Endothelial cell of umbilical vein (primary cell): ENCODE measurements at regions not wholly inside any gene's neighbourhood (a gene's known extent, or its start where the extent isn't known, plus 50 kb on each side); places are given as distances from the start of the nearest gene placed in this dataset.

Experiments used
- BruUV-seq: library from RNA; stranded (reverse); fragments of 400-500 nt; replicated peaks from 2 replicates; lab custom pipeline; 2021; lab: Mats Ljungman, UMichigan
- CTCF ChIA-PET: fragments of 300-600, 350-600 bp; sonication (Branson Sonifier 250); formaldehyde crosslinking; loops from one replicate; lab custom pipeline; 2021; ENCODE audit warnings: antibody characterized with exemption, inconsistent platforms; lab: Charles Lee
- POLR2A ChIA-PET: fragments of 300-600, 350-600 bp; sonication (Branson Sonifier 250); formaldehyde crosslinking; loops from one replicate; lab custom pipeline; 2021; ENCODE audit warnings: antibody characterized with exemption, inconsistent platforms; lab: Charles Lee
- DNase-seq: peaks from one replicate; pipeline ENCODE4 v3.0.0-alpha.2; 2011; ENCODE audit warnings: low read depth, low spot score
- FAIRE-seq: peaks from 2 replicates; lab custom pipeline; 2011; peaks lifted over from hg19 to GRCh38; lab: Jason Lieb, UNC
- H2AFZ ChIP-seq: 2 replicates; pipeline ENCODE4 v1.6.0; 2012; ENCODE audit warnings: low read depth, low read length, control low read depth, inconsistent platforms
- H3K27ac ChIP-seq: 2 replicates; pipeline ENCODE4 v1.5.1; 2011; ENCODE audit warnings: low read depth, mild to moderate bottlenecking, control low read depth, low read length, moderate library complexity; ENCODE audit not compliant: insufficient read depth
- H3K27me3 ChIP-seq, 2 experiments: 2 replicates each; pipeline versions ENCODE4 v1.6.0 to v1.6.1; 2011; ENCODE audit warnings: low read length in 2 of 2, mixed read lengths in 1 of 2; ENCODE audit not compliant: control insufficient read depth in 2 of 2, insufficient read depth in 2 of 2
- H3K36me3 ChIP-seq, 2 experiments: 2 replicates in 1 of 2; 3 replicates in 1 of 2; pipeline ENCODE4 v1.5.1; 2011; ENCODE audit warnings: low read length in 2 of 2, mild to moderate bottlenecking in 1 of 2, moderate library complexity in 1 of 2; ENCODE audit not compliant: control insufficient read depth in 2 of 2, insufficient read depth in 2 of 2; ENCODE audit errors: extremely low read depth in 1 of 2
- H3K4me1 ChIP-seq: 3 replicates; pipeline ENCODE4 v1.5.1; 2011; ENCODE audit warnings: mild to moderate bottlenecking, low read length; ENCODE audit not compliant: control insufficient read depth, insufficient read depth; ENCODE audit errors: extremely low read depth
- H3K4me2 ChIP-seq: 2 replicates; pipeline ENCODE4 v1.6.1; 2011; ENCODE audit warnings: low read length, control low read depth, mixed read lengths; ENCODE audit not compliant: insufficient read depth
- H3K4me3 ChIP-seq, 3 experiments: fragments of 200-600 bp in 1 of 3; sonication (generic), shearing (Covaris generic) in 1 of 3; replicated peaks in 1 of 3; 2 replicates each; pipeline ENCODE4 v1.5.1; 2011 to 2016; ENCODE audit warnings: control low read depth in 3 of 3, low read length in 3 of 3, mild to moderate bottlenecking in 2 of 3, inconsistent platforms in 1 of 3, low read depth in 1 of 3, moderate library complexity in 1 of 3; ENCODE audit not compliant: insufficient read depth in 1 of 3
- H3K79me2 ChIP-seq: 2 replicates; pipeline ENCODE4 v1.6.0; 2012; ENCODE audit warnings: low read length, inconsistent platforms; ENCODE audit not compliant: control insufficient read depth, insufficient read depth
- H3K9ac ChIP-seq: replicated peaks from 2 replicates; pipeline ENCODE3; 2011; ENCODE audit warnings: low read length, control low read depth; ENCODE audit not compliant: insufficient read depth; ENCODE audit errors: extremely low read depth
- H3K9me1 ChIP-seq: replicated peaks from 3 replicates; pipeline ENCODE4 v1.6.0; 2011; ENCODE audit warnings: mild to moderate bottlenecking, low read length; ENCODE audit not compliant: control insufficient read depth, insufficient read depth; ENCODE audit errors: extremely low read depth
- H3K9me3 ChIP-seq: replicated peaks from 2 replicates; pipeline ENCODE4 v1.5.1; 2012; ENCODE audit warnings: low read length, inconsistent platforms; ENCODE audit not compliant: control insufficient read depth, insufficient read depth
- H4K20me1 ChIP-seq: replicated peaks from 2 replicates; pipeline ENCODE3; 2011; ENCODE audit warnings: mild to moderate bottlenecking, low read length; ENCODE audit not compliant: control insufficient read depth, insufficient read depth; ENCODE audit errors: extremely low read depth
- CTCF ChIP-seq, 2 donors: IDR thresholded peaks; 1 replicate in 1 of 2; 2 replicates in 1 of 2; pipeline ENCODE4 v1.5.1; 2011; ENCODE audit warnings: low read length in 2 of 2, mild to moderate bottlenecking in 2 of 2, moderate library complexity in 2 of 2, control low read depth in 1 of 2, inconsistent platforms in 1 of 2, low read depth in 1 of 2; ENCODE audit not compliant: insufficient read depth in 1 of 2; ENCODE audit errors: extremely low read depth in 1 of 2
- EZH2 ChIP-seq: IDR thresholded peaks from 2 replicates; pipeline ENCODE4 v1.6.1; 2012; ENCODE audit warnings: borderline replicate concordance, low read depth, mild to moderate bottlenecking, moderate library complexity, low read length, inconsistent platforms; ENCODE audit not compliant: severe bottlenecking
- FOS ChIP-seq: IDR thresholded peaks from 2 replicates; pipeline ENCODE4 v1.6.1; 2011; ENCODE audit warnings: mild to moderate bottlenecking, low read length, moderate library complexity, borderline replicate concordance; ENCODE audit not compliant: insufficient read depth
- GATA2 ChIP-seq: IDR thresholded peaks from 2 replicates; pipeline ENCODE4 v1.7.0; 2011; ENCODE audit warnings: low read depth, mild to moderate bottlenecking, moderate library complexity, mixed read lengths, low read length; ENCODE audit not compliant: insufficient read length, insufficient read depth
- JUN ChIP-seq: IDR thresholded peaks from 2 replicates; pipeline ENCODE4 v1.6.1; 2011; ENCODE audit warnings: borderline replicate concordance, low read depth; ENCODE audit not compliant: insufficient read length, insufficient read depth
- MAX ChIP-seq: IDR thresholded peaks from 2 replicates; pipeline ENCODE4 v1.6.1; 2011; ENCODE audit not compliant: insufficient read depth, insufficient read length
- MYC ChIP-seq: IDR thresholded peaks from one replicate; pipeline ENCODE4 v1.6.1; 2011; ENCODE audit warnings: mild to moderate bottlenecking, low read depth, low read length
- POLR2A ChIP-seq: IDR thresholded peaks from 2 replicates; pipeline ENCODE4 v1.6.1; 2012; ENCODE audit warnings: low read depth, mild to moderate bottlenecking, control low read depth, low read length
- POLR2AphosphoS5 ChIP-seq: IDR thresholded peaks from 2 replicates; pipeline ENCODE4 v1.6.1; 2012; ENCODE audit warnings: low read depth, mild to moderate bottlenecking, control low read depth, low read length, moderate library complexity; ENCODE audit not compliant: insufficient read depth
- dilution Hi-C: fragments of 300-500 bp; cut with MboI; formaldehyde crosslinking; loops from one replicate; pipeline ENCODE4 v1.15.0; 2019; ENCODE audit warnings: low sequenced_read_pairs; ENCODE audit not compliant: extremely low pct_ligation_motif_present
- intact Hi-C: fragments of 100-400 bp; cut with micrococcal nuclease; formaldehyde crosslinking; loops from one replicate; pipeline ENCODE4 v1.10.0; 2022

GRCh38 chr10:120205368-120206018 lies 251.5 kb upstream of the PLPP4 start:
- intact Hi-C loops (no loop called here), dilution Hi-C loops (no loop called here)
- H3K9ac ChIP-seq: no peak overlapping the region
- DNase-seq (no peak), FAIRE-seq (no peak)
- no peaks in the 10 kb centered on the region for H3K79me2 ChIP-seq
- no TSS peak for BruUV-seq
- no peaks in the 10 kb centered on the region for H3K36me3 ChIP-seq
- no peak overlapping the region for H3K4me2 ChIP-seq
- no peaks in the 10 kb centered on the region for H3K9me3 ChIP-seq
- H2AFZ ChIP-seq: no peak overlapping the region
- no peaks in the 10 kb centered on the region for H4K20me1 ChIP-seq
- H3K4me1 ChIP-seq: no peaks in the 10 kb centered on the region
- no peaks in the 10 kb centered on the region for H3K27me3 ChIP-seq
- ChIA-PET CTCF (interaction anchor here (1.3 kb wide), 1 partner anchor 41 kb away, joined by 4 read pairs; no protein-coding TSS in a partner anchor), POLR2A (no interaction called here)
- no peak for TF ChIP-seq JUN
- TF ChIP-seq MAX: no peak
- no peak for TF ChIP-seq POLR2A
- H3K9me1 ChIP-seq: no peaks in the 10 kb centered on the region
- H3K27ac ChIP-seq: no peak overlapping the region
- no peak overlapping the region for H3K4me3 ChIP-seq

- CTCF ChIA-PET: interaction anchor here (2.4 to 2.9 kb wide), 2 partner anchors 10 to 13 kb away, joined by 8 to 15 read pairs; no protein-coding TSS in a partner anchor
- Histone ChIP-seq H3K9ac (no peak overlapping the region), H2AFZ (no peak overlapping the region), H3K4me3 (no peak overlapping the region), H4K20me1 (no peaks in the 10 kb centered on the region), H3K4me2 (no peak overlapping the region), H3K9me3 (no peaks in the 10 kb centered on the region), H3K36me3 (no peaks in the 10 kb centered on the region), H3K27me3 (no peaks in the 10 kb centered on the region), H3K9me1 (no peaks in the 10 kb centered on the region), H3K4me1 (no peaks in the 10 kb centered on the region), H3K79me2 (no peaks in the 10 kb centered on the region), H3K27ac (no peak overlapping the region)
- no peak for FAIRE-seq
- TF ChIP-seq EZH2: no peak
- no peak for TF ChIP-seq MYC
- TF ChIP-seq GATA2: no peak
- no peak for TF ChIP-seq JUN
- no peak for TF ChIP-seq FOS
- TF ChIP-seq POLR2A: no peak
- no peak for TF ChIP-seq POLR2AphosphoS5
- TF ChIP-seq MAX: no peak
- TF ChIP-seq CTCF (IDR thresholded peaks at IDR 0.05; ENCODE audit: extremely low read depth in 1 of 2, insufficient read depth in 1 of 2, low read depth in 1 of 2, low read length in 2 of 2): no peak
- intact Hi-C loops: no loop called here
- no peak for DNase-seq
- POLR2A ChIA-PET: no interaction called here
- dilution Hi-C loops: no loop called here
- no TSS peak for BruUV-seq
Observed at GRCh38 chr10:120208488-120208887, 248.5 kb upstream of the PLPP4 start.
